ENCODE measurements at regions not wholly inside any gene's neighbourhood (a gene's known extent, or its start where the extent isn't known, plus 50 kb on each side); places are given as distances from the start of the nearest gene placed in this dataset.

GRCh38 chr21:28267449-28267848 lies 725.2 kb downstream of the LTN1 start:
- no peaks in the 10 kb centered on the region for H3K27me3 ChIP-seq
- WGBS, result 91% methylated on average over 6 of the region's 6 CpGs
- H3K9me3 ChIP-seq, result no peaks in the 10 kb centered on the region
- H3K4me3 ChIP-seq, result no peak overlapping the region
- no peak overlapping the region for H3K27ac ChIP-seq
- TF ChIP-seq POLR2A (IDR thresholded peaks at IDR 0.05), result no peak
- TF ChIP-seq POLR2AphosphoS5 (IDR thresholded peaks at IDR 0.05), result no peak
- no peak for TF ChIP-seq EP300 (IDR thresholded peaks at IDR 0.05)
- TF ChIP-seq, protein P1, sequence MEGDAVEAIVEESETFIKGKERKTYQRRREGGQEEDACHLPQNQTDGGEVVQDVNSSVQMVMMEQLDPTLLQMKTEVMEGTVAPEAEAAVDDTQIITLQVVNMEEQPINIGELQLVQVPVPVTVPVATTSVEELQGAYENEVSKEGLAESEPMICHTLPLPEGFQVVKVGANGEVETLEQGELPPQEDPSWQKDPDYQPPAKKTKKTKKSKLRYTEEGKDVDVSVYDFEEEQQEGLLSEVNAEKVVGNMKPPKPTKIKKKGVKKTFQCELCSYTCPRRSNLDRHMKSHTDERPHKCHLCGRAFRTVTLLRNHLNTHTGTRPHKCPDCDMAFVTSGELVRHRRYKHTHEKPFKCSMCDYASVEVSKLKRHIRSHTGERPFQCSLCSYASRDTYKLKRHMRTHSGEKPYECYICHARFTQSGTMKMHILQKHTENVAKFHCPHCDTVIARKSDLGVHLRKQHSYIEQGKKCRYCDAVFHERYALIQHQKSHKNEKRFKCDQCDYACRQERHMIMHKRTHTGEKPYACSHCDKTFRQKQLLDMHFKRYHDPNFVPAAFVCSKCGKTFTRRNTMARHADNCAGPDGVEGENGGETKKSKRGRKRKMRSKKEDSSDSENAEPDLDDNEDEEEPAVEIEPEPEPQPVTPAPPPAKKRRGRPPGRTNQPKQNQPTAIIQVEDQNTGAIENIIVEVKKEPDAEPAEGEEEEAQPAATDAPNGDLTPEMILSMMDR (IDR thresholded peaks at IDR 0.05), result no peak
- no peaks in the 10 kb centered on the region for H3K4me1 ChIP-seq
- no peak for DNase-seq (ENCODE audit: low spot score in 2 of 2)
- H3K36me3 ChIP-seq, result no peaks in the 10 kb centered on the region

DNA sequence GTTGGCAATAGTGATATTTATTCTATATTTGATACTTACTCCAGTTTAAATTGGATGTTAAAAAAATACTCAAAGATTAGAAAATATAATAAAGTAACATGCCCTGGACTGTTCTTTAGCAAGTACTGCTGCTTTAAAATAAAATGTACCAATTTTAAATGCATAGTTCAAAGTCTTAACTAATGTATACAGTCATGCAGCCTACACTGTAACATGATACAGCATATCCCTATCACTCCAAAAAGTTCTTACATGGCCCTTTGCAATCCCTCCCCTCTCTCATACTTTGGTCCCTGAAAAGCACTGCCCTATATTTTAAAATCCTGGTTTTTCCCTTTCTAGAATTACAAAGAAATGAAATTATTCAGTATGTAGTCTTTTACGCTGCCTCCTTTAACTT lies 726.6 kb downstream of the LTN1 start:
- 93% methylated on average over 1 of the region's 1 CpG for WGBS
- TF ChIP-seq EP300 (IDR thresholded peaks at IDR 0.05), result no peak
- TF ChIP-seq POLR2A (IDR thresholded peaks at IDR 0.05), result no peak
- TF ChIP-seq, protein P1 (IDR thresholded peaks at IDR 0.05), result no peak
- TF ChIP-seq POLR2AphosphoS5 (IDR thresholded peaks at IDR 0.05), result no peak
- Histone ChIP-seq H3K4me1 (no peaks in the 10 kb centered on the region), H3K36me3 (no peaks in the 10 kb centered on the region), H3K27me3 (no peaks in the 10 kb centered on the region), H3K4me3 (no peak overlapping the region), H3K27ac (no peak overlapping the region), H3K9me3 (no peaks in the 10 kb centered on the region)
- DNase-seq (ENCODE audit: low spot score in 2 of 2), result no peak

- no peaks in the 10 kb centered on the region for H3K27me3 ChIP-seq
- H3K36me3 ChIP-seq, result no peaks in the 10 kb centered on the region
- H3K4me3 ChIP-seq, result no peak overlapping the region
- TF ChIP-seq POLR2A (IDR thresholded peaks at IDR 0.05), result no peak
- TF ChIP-seq POLR2AphosphoS5 (IDR thresholded peaks at IDR 0.05), result no peak
- DNase-seq (ENCODE audit: low spot score in 2 of 2), result no peak
- no peaks in the 10 kb centered on the region for H3K4me1 ChIP-seq
- H3K27ac ChIP-seq, result no peak overlapping the region
- WGBS, result 96% methylated on average over 4 of the region's 4 CpGs
- no peaks in the 10 kb centered on the region for H3K9me3 ChIP-seq
Observed at GRCh38 chr21:28263974-28264373, 728.7 kb downstream of the LTN1 start.

DNA sequence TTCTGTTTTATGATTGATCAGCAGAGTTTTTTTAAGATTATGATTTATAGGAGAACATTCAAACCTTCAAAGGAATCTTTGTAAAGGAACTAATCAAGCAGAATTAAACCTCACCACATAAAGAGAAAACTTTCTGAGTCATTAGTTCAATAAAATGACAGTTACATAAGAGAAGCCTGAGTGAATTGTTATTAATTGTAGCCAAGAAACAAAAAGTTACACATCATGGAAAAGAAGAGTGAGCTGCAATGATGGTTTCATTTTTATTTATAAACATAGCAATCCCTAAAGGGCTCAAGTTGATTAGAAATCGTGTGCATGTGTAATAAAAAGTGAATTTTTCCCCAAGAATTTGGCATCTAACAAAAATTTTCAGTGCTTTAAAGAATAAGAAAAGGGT lies 731.4 kb downstream of the LTN1 start:
- Histone ChIP-seq H3K27ac (no peak overlapping the region), H3K4me3 (no peak overlapping the region), H3K9me3 (no peaks in the 10 kb centered on the region), H3K4me1 (peaks cover 8% of the 10 kb centered on the region), H3K27me3 (no peaks in the 10 kb centered on the region), H3K36me3 (no peaks in the 10 kb centered on the region)
- TF ChIP-seq POLR2AphosphoS5 (IDR thresholded peaks at IDR 0.05) (no peak), POLR2A (IDR thresholded peaks at IDR 0.05) (no peak)
- TF ChIP-seq, protein P1 (IDR thresholded peaks at IDR 0.05), result no peak
- 14% methylated on average over 1 of the region's 1 CpG for WGBS
- no peak for DNase-seq (ENCODE audit: low spot score in 2 of 2)

DNA sequence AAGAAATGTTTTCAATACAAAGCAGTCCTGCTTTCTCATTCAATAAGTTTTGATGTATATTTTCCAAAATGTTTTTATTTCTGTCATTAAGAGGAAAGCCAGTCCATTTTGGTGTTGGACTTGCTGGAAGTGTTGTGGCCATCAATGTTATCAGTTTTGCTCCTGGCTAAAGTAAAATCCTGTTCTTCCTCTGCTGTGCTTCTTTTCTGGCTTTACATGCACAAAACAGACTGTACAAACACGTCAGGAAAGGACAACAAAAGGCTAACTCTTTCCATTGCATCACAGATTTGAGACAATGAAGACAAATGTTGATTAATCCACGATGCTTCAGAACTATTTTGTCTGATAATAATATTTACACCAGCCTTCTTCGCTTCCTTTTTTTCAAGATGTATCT lies 735.4 kb downstream of the LTN1 start:
- Histone ChIP-seq H3K27me3 (no peaks in the 10 kb centered on the region), H3K4me1 (peaks cover 8% of the 10 kb centered on the region), H3K36me3 (no peaks in the 10 kb centered on the region), H3K4me3 (no peak overlapping the region), H3K27ac (no peak overlapping the region), H3K9me3 (no peaks in the 10 kb centered on the region)
- TF ChIP-seq EP300 (IDR thresholded peaks at IDR 0.05) (no peak), POLR2A (IDR thresholded peaks at IDR 0.05) (no peak), POLR2AphosphoS5 (IDR thresholded peaks at IDR 0.05) (no peak)
- TF ChIP-seq, protein P1 (IDR thresholded peaks at IDR 0.05), result no peak
- WGBS, result 53% methylated on average over 3 of the region's 3 CpGs
- DNase-seq (ENCODE audit: low spot score in 2 of 2), result no peak

- no peaks in the 10 kb centered on the region for H3K27me3 ChIP-seq
- H3K27ac ChIP-seq, result no peak overlapping the region
- no peaks in the 10 kb centered on the region for H3K9me3 ChIP-seq
- no peak for DNase-seq (ENCODE audit: low spot score in 2 of 2)
- H3K4me3 ChIP-seq, result no peak overlapping the region
- TF ChIP-seq, protein P1 (IDR thresholded peaks at IDR 0.05), result no peak
- TF ChIP-seq EP300 (IDR thresholded peaks at IDR 0.05) (no peak), POLR2AphosphoS5 (IDR thresholded peaks at IDR 0.05) (no peak), POLR2A (IDR thresholded peaks at IDR 0.05) (no peak)
- H3K4me1 ChIP-seq, result peaks cover 8% of the 10 kb centered on the region
- no peaks in the 10 kb centered on the region for H3K36me3 ChIP-seq
- WGBS, result 69% methylated on average over 6 of the region's 6 CpGs
Observed at GRCh38 chr21:28256837-28257236, 735.8 kb downstream of the LTN1 start.

All from suprapubic skin (tissue), 4 donors.